Brain microvascular endothelial cell (primary cell): ENCODE measurements at regions not wholly inside any gene's neighbourhood (a gene's known extent, or its start where the extent isn't known, plus 50 kb on each side); places are given as distances from the start of the nearest gene placed in this dataset.
A peak's percentile ranks its signal among the peaks of the same experiment; 100 is the strongest.

Source experiments
- DNase-seq: peaks from one replicate; pipeline ENCODE4 v3.0.0-alpha.2; 2020
- H3K27ac ChIP-seq: fragments of 250-450 bp; sonication (Bioruptor Pico); 2 replicates; pipeline ENCODE4 v1.5.1; 2020; ENCODE audit warnings: mild to moderate bottlenecking, moderate library complexity
- H3K27me3 ChIP-seq: fragments of 250-450 bp; sonication (Bioruptor Pico); replicated peaks from 2 replicates; pipeline ENCODE4 v1.5.1; 2020; ENCODE audit warnings: mild to moderate bottlenecking
- H3K36me3 ChIP-seq: fragments of 250-450 bp; sonication (Bioruptor Pico); replicated peaks from 2 replicates; pipeline ENCODE4 v1.5.1; 2020; ENCODE audit warnings: mild to moderate bottlenecking
- H3K4me3 ChIP-seq: 2 replicates; pipeline ENCODE4 v1.5.1; 2011; ENCODE audit warnings: low read depth, mild to moderate bottlenecking, control low read depth, low read length, moderate library complexity
- CTCF ChIP-seq: IDR thresholded peaks from 2 replicates; pipeline ENCODE4 v1.5.1; 2011; ENCODE audit warnings: low read depth, mild to moderate bottlenecking, moderate library complexity, low read length, control low read depth, inconsistent platforms; ENCODE audit errors: missing control alignments
- in situ Hi-C: cut with HindIII; loops from 2 replicates; pipeline ENCODE4 v1.10.0; 2017; ENCODE audit warnings: low sequenced_read_pairs, low pct_ligation_motif_present

GRCh38 chr2:61753512-61753911 is 100.3 kb downstream of the FAM161A start:
- in situ Hi-C loops, result no loop called here
- Histone ChIP-seq H3K36me3 (no peaks in the 10 kb centered on the region), H3K4me3 (no peak overlapping the region), H3K27me3 (no peaks in the 10 kb centered on the region), H3K27ac (no peak overlapping the region)
- no peak for TF ChIP-seq CTCF
- no peak for DNase-seq

- DNase-seq, result peak; percentile 71
- no peaks in the 10 kb centered on the region for H3K36me3 ChIP-seq
- in situ Hi-C loops, result no loop called here
- TF ChIP-seq CTCF, result no peak
- H3K27me3 ChIP-seq, result no peaks in the 10 kb centered on the region
- no peak overlapping the region for H3K27ac ChIP-seq
- no peak overlapping the region for H3K4me3 ChIP-seq
These were observed 103.2 kb downstream of the FAM161A start for GRCh38 chr2:61750624-61751023.

- no peak for DNase-seq
- Histone ChIP-seq H3K27ac (no peak overlapping the region), H3K36me3 (no peaks in the 10 kb centered on the region), H3K4me3 (no peak overlapping the region), H3K27me3 (no peaks in the 10 kb centered on the region)
- TF ChIP-seq CTCF, result no peak
- in situ Hi-C loops, result no loop called here
These were observed 110.9 kb downstream of the FAM161A start for GRCh38 chr2:61742955-61743354.

- in situ Hi-C loops, result no loop called here
- no peaks in the 10 kb centered on the region for H3K27me3 ChIP-seq
- TF ChIP-seq CTCF, result no peak
- no peak overlapping the region for H3K4me3 ChIP-seq
- DNase-seq, result no peak
- no peak overlapping the region for H3K27ac ChIP-seq
- no peaks in the 10 kb centered on the region for H3K36me3 ChIP-seq
These were observed 116.0 kb downstream of the FAM161A start for GRCh38 chr2:61737841-61738240.

GRCh38 chr2:61736953-61737352 is 116.9 kb downstream of the FAM161A start:
- no peaks in the 10 kb centered on the region for H3K36me3 ChIP-seq
- no peak overlapping the region for H3K4me3 ChIP-seq
- H3K27me3 ChIP-seq, result no peaks in the 10 kb centered on the region
- H3K27ac ChIP-seq, result no peak overlapping the region
- DNase-seq, result no peak
- TF ChIP-seq CTCF, result no peak
- in situ Hi-C loops, result no loop called here

GRCh38 chr2:61733563-61733962 is 120.3 kb downstream of the FAM161A start:
- in situ Hi-C loops, result no loop called here
- Histone ChIP-seq H3K27me3 (no peaks in the 10 kb centered on the region), H3K36me3 (no peaks in the 10 kb centered on the region), H3K27ac (no peak overlapping the region), H3K4me3 (no peak overlapping the region)
- DNase-seq, result peak; percentile 49
- no peak for TF ChIP-seq CTCF
